ENCODE measurements at regions not wholly inside any gene's neighbourhood (a gene's known extent, or its start where the extent isn't known, plus 50 kb on each side); places are given as distances from the start of the nearest gene placed in this dataset.

DNA sequence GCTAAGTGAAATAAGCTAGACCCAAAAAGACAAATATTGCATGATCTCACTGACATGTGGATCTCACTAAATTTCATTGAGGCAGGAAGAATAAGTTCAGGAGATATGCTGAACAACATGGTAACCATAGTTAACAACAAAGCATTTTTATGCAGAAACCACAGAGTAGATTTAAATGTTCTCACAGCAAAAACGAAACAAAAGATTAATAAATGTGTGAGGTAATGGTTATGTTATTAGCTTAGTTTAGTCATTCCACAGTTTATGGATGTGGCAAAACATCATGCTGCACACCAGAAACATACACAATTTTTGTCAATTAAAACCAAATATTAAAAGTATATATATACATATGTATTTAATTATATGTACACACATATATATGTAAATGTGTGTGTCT is 765.8 kb downstream of the SLITRK5 start:
- no peak for TF ChIP-seq POLR2A (IDR thresholded peaks at IDR 0.05)
- no peak for TF ChIP-seq CTCF (IDR thresholded peaks at IDR 0.05)

Measured in thyroid gland (tissue), 4 donors.